PC-3 (cell line): ENCODE measurements at regions not wholly inside any gene's neighbourhood (a gene's known extent, or its start where the extent isn't known, plus 50 kb on each side); places are given as distances from the start of the nearest gene placed in this dataset.
"Not testable (repeated sequence)": the region's sequence is repeated elsewhere in the genome, so short reads cannot be mapped to it uniquely, and the experiment has no call there.

ENCODE experiments used
- ATAC-seq: fragments of 200-7000 bp; cut with Tn5 transposase; 2 replicates; pipeline ENCODE4 v1.9.1; 2020; ENCODE audit warnings: mild to moderate bottlenecking, moderate library complexity
- BruUV-seq: library from RNA; stranded (reverse); fragments of 400-500 nt; replicated peaks from 2 replicates; lab custom pipeline; 2021; lab: Mats Ljungman, UMichigan
- CTCF ChIA-PET: fragments of 300-600 bp; sonication (Branson Sonifier 250); formaldehyde crosslinking; loops from one replicate; lab custom pipeline; 2022; ENCODE audit warnings: antibody characterized with exemption; lab: Charles Lee
- POLR2A ChIA-PET: fragments of 300-600 bp; sonication (Branson Sonifier 250); formaldehyde crosslinking; loops from one replicate; lab custom pipeline; 2022; ENCODE audit warnings: antibody characterized with exemption; ENCODE audit not compliant: unreplicated experiment; lab: Charles Lee
- DNase-seq: peaks from one replicate; pipeline ENCODE4 v3.0.0-alpha.2; 2015
- H2AFZ ChIP-seq: fragments of 300-600 bp; sonication (generic); 2 replicates; pipeline ENCODE4 v1.6.0; 2016; ENCODE audit warnings: antibody characterized with exemption, low read length
- H3F3A ChIP-seq: fragments of 300-600 bp; sonication (generic); one replicate; pipeline ENCODE4 v1.6.0; 2017; ENCODE audit warnings: antibody characterized with exemption, low read length, control low read depth, mild to moderate bottlenecking; ENCODE audit not compliant: unreplicated experiment
- H3K27ac ChIP-seq: fragments of 300-600 bp; sonication (generic); 2 replicates; pipeline ENCODE4 v1.5.1; 2016; ENCODE audit warnings: mild to moderate bottlenecking, low read length
- H3K27me3 ChIP-seq: fragments of 300-600 bp; sonication (generic); 2 replicates; pipeline ENCODE4 v1.6.1; 2016; ENCODE audit warnings: low read length, mixed read lengths
- H3K36me3 ChIP-seq: fragments of 300-600 bp; sonication (generic); 2 replicates; pipeline ENCODE4 v1.6.1; 2016; ENCODE audit warnings: low read depth, mixed run types, low read length, mixed read lengths
- H3K4me1 ChIP-seq: fragments of 300-600 bp; sonication (generic); 2 replicates; pipeline ENCODE4 v1.5.1; 2016; ENCODE audit warnings: low read length; ENCODE audit not compliant: insufficient read depth
- H3K4me2 ChIP-seq: fragments of 300-600 bp; sonication (generic); 2 replicates; pipeline ENCODE4 v1.6.0; 2016; ENCODE audit warnings: low read length
- H3K4me3 ChIP-seq: fragments of 300-600 bp; sonication (generic); 2 replicates; pipeline ENCODE4 v1.5.1; 2016; ENCODE audit warnings: mild to moderate bottlenecking, low read length, mixed read lengths
- H3K79me2 ChIP-seq: fragments of 300-600 bp; sonication (generic); 2 replicates; pipeline ENCODE4 v1.6.1; 2017; ENCODE audit warnings: low read length, mixed read lengths
- H3K9ac ChIP-seq: fragments of 300-600 bp; sonication (generic); 2 replicates; pipeline ENCODE4 v1.6.0; 2016; ENCODE audit warnings: mild to moderate bottlenecking, low read length
- H3K9me2 ChIP-seq: fragments of 300-600 bp; sonication (generic); replicated peaks from 2 replicates; pipeline ENCODE4 v1.6.1; 2016; ENCODE audit warnings: mixed run types, low read length, mixed read lengths
- H3K9me3 ChIP-seq: fragments of 300-600 bp; sonication (generic); 2 replicates; pipeline ENCODE4 v1.6.1; 2016; ENCODE audit warnings: low read length, mixed read lengths
- H4K20me1 ChIP-seq: fragments of 300-600 bp; sonication (generic); 2 replicates; pipeline ENCODE4 v1.6.1; 2016; ENCODE audit warnings: low read length, mixed read lengths
- CTCF ChIP-seq: fragments of 300-600 bp; sonication (generic); conservative IDR thresholded peaks from 2 replicates; pipeline ENCODE4 v1.5.1; 2017; ENCODE audit warnings: antibody characterized with exemption, low read depth, mild to moderate bottlenecking, low read length
- EZH2 ChIP-seq: fragments of 300-600 bp; sonication (generic); IDR thresholded peaks from one replicate; pipeline ENCODE4 v1.6.1; 2017; ENCODE audit warnings: antibody characterized with exemption, mild to moderate bottlenecking, low read length; ENCODE audit not compliant: unreplicated experiment
- EZH2phosphoT487 ChIP-seq: fragments of 300-600 bp; sonication (generic); IDR thresholded peaks from 2 replicates; pipeline ENCODE4 v1.6.1; 2018; ENCODE audit warnings: mild to moderate bottlenecking, antibody characterized with exemption, low read length, borderline replicate concordance
- intact Hi-C: fragments of 100-400 bp; cut with micrococcal nuclease; formaldehyde crosslinking; loops from 2 replicates; pipeline ENCODE4 v1.9.0; 2023

DNA sequence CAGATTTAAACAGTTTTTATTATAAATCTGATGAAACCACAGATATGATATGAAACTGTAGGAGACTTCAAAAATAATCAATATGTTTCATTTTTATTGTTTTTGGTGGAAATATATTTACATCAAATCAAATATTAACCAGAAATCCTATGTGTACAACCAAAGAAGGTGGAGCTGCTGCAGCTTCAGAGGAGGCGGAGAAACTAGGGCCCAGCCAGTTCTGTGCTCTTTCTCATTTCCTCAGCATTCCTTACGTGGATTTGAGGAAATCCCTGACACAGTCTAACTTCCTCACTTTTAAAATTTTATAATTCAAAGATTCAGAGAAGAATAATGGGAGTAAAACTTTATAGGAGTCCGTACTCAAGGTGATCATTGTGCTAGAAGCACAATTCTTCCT is 610.7 kb upstream of the CPXCR1 start:
- no peak for TF ChIP-seq EZH2phosphoT487
- TF ChIP-seq CTCF = no peak
- TF ChIP-seq EZH2 = no peak
- Histone ChIP-seq H2AFZ (no peak overlapping the region), H3K27ac (no peak overlapping the region), H3F3A (no peaks in the 10 kb centered on the region), H3K4me2 (no peak overlapping the region), H3K4me1 (no peaks in the 10 kb centered on the region), H3K9ac (no peak overlapping the region), H3K4me3 (no peak overlapping the region), H3K9me2 (no peaks in the 10 kb centered on the region), H3K36me3 (no peaks in the 10 kb centered on the region), H4K20me1 (no peaks in the 10 kb centered on the region), H3K27me3 (no peaks in the 10 kb centered on the region), H3K79me2 (no peaks in the 10 kb centered on the region), H3K9me3 (no peaks in the 10 kb centered on the region)
- intact Hi-C loops = loop anchor here (5.0 kb wide), 1 partner anchor 291 kb away; no protein-coding TSS in a partner anchor
- ChIA-PET POLR2A (no interaction called here), CTCF (no interaction called here)
- ATAC-seq (no peak), DNase-seq (no peak)
- BruUV-seq = no TSS peak

DNA sequence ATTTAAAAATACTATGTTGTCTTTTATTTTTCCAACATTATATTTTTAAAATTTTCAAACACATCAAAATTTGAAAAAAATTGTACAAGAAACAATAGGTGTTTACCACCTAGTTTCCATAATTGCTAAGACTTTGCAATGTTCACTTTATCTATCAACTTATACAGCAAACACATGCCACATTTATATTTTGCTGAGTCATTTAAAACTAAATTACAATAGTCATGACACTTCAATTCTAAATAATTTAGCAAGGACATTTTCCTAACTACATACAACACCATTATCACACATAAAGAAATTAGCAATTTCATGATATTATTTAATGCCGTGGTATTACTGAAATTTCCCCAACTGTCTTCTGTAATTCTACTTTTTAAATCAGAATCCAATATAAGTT is 600.4 kb upstream of the CPXCR1 start:
- ChIA-PET CTCF (no interaction called here), POLR2A (no interaction called here)
- Histone ChIP-seq H3F3A (no peaks in the 10 kb centered on the region), H3K36me3 (no peaks in the 10 kb centered on the region), H3K9ac (no peak overlapping the region), H3K4me2 (no peak overlapping the region), H3K27me3 (no peaks in the 10 kb centered on the region), H3K27ac (no peak overlapping the region), H3K79me2 (no peaks in the 10 kb centered on the region), H3K4me1 (no peaks in the 10 kb centered on the region), H3K9me3 (no peaks in the 10 kb centered on the region), H4K20me1 (no peaks in the 10 kb centered on the region), H3K4me3 (no peak overlapping the region), H3K9me2 (no peaks in the 10 kb centered on the region), H2AFZ (no peak overlapping the region)
- BruUV-seq = no TSS peak
- intact Hi-C loops = no loop called here
- ATAC-seq = no peak
- no peak for TF ChIP-seq EZH2phosphoT487
- TF ChIP-seq EZH2 = no peak
- no peak for TF ChIP-seq CTCF
- no peak for DNase-seq

GRCh38 chrX:88170553-88170952 is 576.5 kb upstream of the CPXCR1 start:
- CTCF ChIA-PET = no interaction called here
- H3K4me3 ChIP-seq = no peak overlapping the region

GRCh38 chrX:88173932-88174440 is 573.0 kb upstream of the CPXCR1 start:
- BruUV-seq, H3K4me1 ChIP-seq, H3K27me3 ChIP-seq, H3K4me2 ChIP-seq, H3K27ac ChIP-seq, ATAC-seq, CTCF ChIA-PET, intact Hi-C loops, H3K9me3 ChIP-seq, H3F3A ChIP-seq, H2AFZ ChIP-seq, H3K9me2 ChIP-seq, H3K4me3 ChIP-seq, H4K20me1 ChIP-seq, DNase-seq, H3K79me2 ChIP-seq, H3K36me3 ChIP-seq, POLR2A ChIA-PET, H3K9ac ChIP-seq: not testable (repeated sequence)

More at GRCh38 chrX:88170553-88170952, 576.5 kb upstream of the CPXCR1 start:
- Histone ChIP-seq H3K4me1 (no peaks in the 10 kb centered on the region), H3K4me2 (no peak overlapping the region), H4K20me1 (no peaks in the 10 kb centered on the region), H3F3A (no peaks in the 10 kb centered on the region), H3K79me2 (no peaks in the 10 kb centered on the region), H2AFZ (no peak overlapping the region), H3K9ac (no peak overlapping the region), H3K27ac (no peak overlapping the region), H3K9me3 (no peaks in the 10 kb centered on the region), H3K9me2 (no peaks in the 10 kb centered on the region), H3K36me3 (no peaks in the 10 kb centered on the region), H3K27me3 (no peaks in the 10 kb centered on the region)
- DNase-seq = no peak
- ATAC-seq = no peak
- POLR2A ChIA-PET = no interaction called here
- TF ChIP-seq CTCF (no peak), EZH2 (no peak), EZH2phosphoT487 (no peak)
- intact Hi-C loops = no loop called here
- BruUV-seq = no TSS peak
